SU-DHL-6 (cell line): ENCODE measurements at regions not wholly inside any gene's neighbourhood (a gene's known extent, or its start where the extent isn't known, plus 50 kb on each side); places are given as distances from the start of the nearest gene placed in this dataset.

Experiments
- EZH2phosphoT487 ChIP-seq: fragments of 200-600 bp; sonication (generic), shearing (Covaris generic); conservative IDR thresholded peaks from 2 replicates; pipeline ENCODE4 v1.6.1; 2018; ENCODE audit warnings: mild to moderate bottlenecking, antibody characterized with exemption, low read length, moderate library complexity, mixed read lengths
- TF ChIP-seq, protein P1 (sequence below): fragments of 200-600 bp; sonication (generic); IDR thresholded peaks from one replicate; pipeline ENCODE4 v1.5.1; 2017; ENCODE audit warnings: antibody characterized with exemption, mild to moderate bottlenecking, low read length, moderate library complexity; ENCODE audit not compliant: insufficient read depth, poor library complexity, severe bottlenecking

- TF ChIP-seq, protein P1, sequence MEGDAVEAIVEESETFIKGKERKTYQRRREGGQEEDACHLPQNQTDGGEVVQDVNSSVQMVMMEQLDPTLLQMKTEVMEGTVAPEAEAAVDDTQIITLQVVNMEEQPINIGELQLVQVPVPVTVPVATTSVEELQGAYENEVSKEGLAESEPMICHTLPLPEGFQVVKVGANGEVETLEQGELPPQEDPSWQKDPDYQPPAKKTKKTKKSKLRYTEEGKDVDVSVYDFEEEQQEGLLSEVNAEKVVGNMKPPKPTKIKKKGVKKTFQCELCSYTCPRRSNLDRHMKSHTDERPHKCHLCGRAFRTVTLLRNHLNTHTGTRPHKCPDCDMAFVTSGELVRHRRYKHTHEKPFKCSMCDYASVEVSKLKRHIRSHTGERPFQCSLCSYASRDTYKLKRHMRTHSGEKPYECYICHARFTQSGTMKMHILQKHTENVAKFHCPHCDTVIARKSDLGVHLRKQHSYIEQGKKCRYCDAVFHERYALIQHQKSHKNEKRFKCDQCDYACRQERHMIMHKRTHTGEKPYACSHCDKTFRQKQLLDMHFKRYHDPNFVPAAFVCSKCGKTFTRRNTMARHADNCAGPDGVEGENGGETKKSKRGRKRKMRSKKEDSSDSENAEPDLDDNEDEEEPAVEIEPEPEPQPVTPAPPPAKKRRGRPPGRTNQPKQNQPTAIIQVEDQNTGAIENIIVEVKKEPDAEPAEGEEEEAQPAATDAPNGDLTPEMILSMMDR = no peak
- no peak for TF ChIP-seq EZH2phosphoT487
Measured at GRCh38 chr4:160202802-160203201, 1099.9 kb downstream of the RAPGEF2 start.
